SU-DHL-6 (cell line): ENCODE measurements at regions not wholly inside any gene's neighbourhood (a gene's known extent, or its start where the extent isn't known, plus 50 kb on each side); places are given as distances from the start of the nearest gene placed in this dataset.

Experiments used
- CTCF ChIP-seq: fragments of 200-600 bp; sonication (generic); IDR thresholded peaks from one replicate; pipeline ENCODE4 v1.5.1; 2017; ENCODE audit warnings: antibody characterized with exemption, mild to moderate bottlenecking, low read length, moderate library complexity; ENCODE audit not compliant: insufficient read depth, poor library complexity, severe bottlenecking
- EZH2phosphoT487 ChIP-seq: fragments of 200-600 bp; sonication (generic), shearing (Covaris generic); conservative IDR thresholded peaks from 2 replicates; pipeline ENCODE4 v1.6.1; 2018; ENCODE audit warnings: mild to moderate bottlenecking, antibody characterized with exemption, low read length, moderate library complexity, mixed read lengths

- TF ChIP-seq CTCF = no peak
- TF ChIP-seq EZH2phosphoT487 = no peak
Measured at GRCh38 chr12:15056218-15056617, 83.4 kb downstream of the PDE6H start.
